Sigmoid colon (tissue), 6 donors: ENCODE measurements at regions not wholly inside any gene's neighbourhood (a gene's known extent, or its start where the extent isn't known, plus 50 kb on each side); places are given as distances from the start of the nearest gene placed in this dataset.

Experiments used
- DNase-seq: peaks from one replicate; pipeline ENCODE4 v3.0.0-alpha.2; 2019
- H3K27ac ChIP-seq, 4 donors: fragments of 200-600 bp; sonication (generic); one replicate each; pipeline ENCODE4 v1.5.1; 2016 to 2019; ENCODE audit warnings: mild to moderate bottlenecking in 1 of 4
- H3K27me3 ChIP-seq, 3 donors: fragments of 200-600 bp; sonication (generic); one replicate each; pipeline ENCODE4 v1.5.1; 2019; ENCODE audit warnings: mild to moderate bottlenecking in 1 of 3
- H3K36me3 ChIP-seq, 4 donors: fragments of 200-600 bp; sonication (generic); one replicate each; pipeline ENCODE4 v1.5.1; 2016 to 2019
- H3K4me1 ChIP-seq, 4 donors: fragments of 200-600 bp; sonication (generic); one replicate each; pipeline ENCODE4 v1.5.1; 2017 to 2019
- H3K4me3 ChIP-seq, 4 donors: fragments of 200-600 bp; sonication (generic); one replicate each; pipeline ENCODE4 v1.5.1; 2017 to 2019; ENCODE audit warnings: mild to moderate bottlenecking in 2 of 4, moderate library complexity in 1 of 4
- H3K9me3 ChIP-seq, 4 donors: fragments of 200-600 bp in 3 of 4; sonication (generic) in 3 of 4; one replicate each; pipeline versions ENCODE4 v1.5.1 to v1.6.1; 2013 to 2019
- CTCF ChIP-seq, 4 experiments: fragments of 450-650 bp in 3 of 4; fragments of 200-600 bp in 1 of 4; IDR thresholded peaks; one replicate each; pipeline ENCODE4 v1.5.1; 2016 to 2019; ENCODE audit warnings: antibody characterized with exemption in 4 of 4, mild to moderate bottlenecking in 3 of 4, moderate library complexity in 2 of 4
- EP300 ChIP-seq, 4 donors: sonication (generic); formaldehyde crosslinking; IDR thresholded peaks; one replicate each; pipeline ENCODE4 v1.6.1; 2017; ENCODE audit warnings: antibody characterized with exemption in 4 of 4
- POLR2A ChIP-seq, 2 donors: fragments of 450-650 bp; IDR thresholded peaks; one replicate each; pipeline ENCODE4 v1.6.1; 2016; ENCODE audit warnings: antibody characterized with exemption in 2 of 2, mild to moderate bottlenecking in 2 of 2, moderate library complexity in 2 of 2
- POLR2AphosphoS5 ChIP-seq, 4 donors: sonication (generic); formaldehyde crosslinking; IDR thresholded peaks; one replicate each; pipeline ENCODE4 v1.6.1; 2017; ENCODE audit warnings: antibody characterized with exemption in 4 of 4
- WGBS, 2 donors: extraction: QIAGEN DNeasy Blood & Tissue Kit; methylation state at CpG; one replicate each; pipeline ENCODE4 v1.1.7; 2013; 5-methylcytosine and 5-hydroxymethylcytosine counted together
- intact Hi-C: fragments of 100-400 bp; cut with DNase I; formaldehyde crosslinking; loops from one replicate; pipeline ENCODE4 v1.15.1; 2023
- donor health status: healthy with polysubstance abuse.
- donor health status: healthy.

- intact Hi-C loops = no loop called here
- H3K36me3 ChIP-seq = no peaks in the 10 kb centered on the region
- TF ChIP-seq EP300 (IDR thresholded peaks at IDR 0.05) = no peak
- TF ChIP-seq POLR2AphosphoS5 (IDR thresholded peaks at IDR 0.05) = no peak
- TF ChIP-seq CTCF (IDR thresholded peaks at IDR 0.05) = no peak
- no peak for TF ChIP-seq POLR2A (IDR thresholded peaks at IDR 0.05)
- H3K27me3 ChIP-seq = no peaks in the 10 kb centered on the region
- no peak overlapping the region for H3K4me3 ChIP-seq
- no peaks in the 10 kb centered on the region for H3K4me1 ChIP-seq
- WGBS, 2 donors = 74 to 85% methylated on average over 2 of the region's 2 CpGs
- H3K9me3 ChIP-seq = no peaks in the 10 kb centered on the region
- no peak for DNase-seq
- H3K27ac ChIP-seq = no peak overlapping the region
Observed at GRCh38 chr2:154556146-154556545, 142.3 kb upstream of the KCNJ3 start.

- no peaks in the 10 kb centered on the region for H3K9me3 ChIP-seq
- H3K27me3 ChIP-seq = no peaks in the 10 kb centered on the region
- H3K4me1 ChIP-seq = no peaks in the 10 kb centered on the region
- no peak overlapping the region for H3K4me3 ChIP-seq
- H3K36me3 ChIP-seq = no peaks in the 10 kb centered on the region
- DNase-seq = no peak
- no peak overlapping the region for H3K27ac ChIP-seq
- intact Hi-C loops = no loop called here
- TF ChIP-seq CTCF (IDR thresholded peaks at IDR 0.05) = no peak
- TF ChIP-seq POLR2AphosphoS5 (IDR thresholded peaks at IDR 0.05) = no peak
- no peak for TF ChIP-seq POLR2A (IDR thresholded peaks at IDR 0.05)
- TF ChIP-seq EP300 (IDR thresholded peaks at IDR 0.05) = no peak
- 76 to 88% methylated on average over 1 of the region's 1 CpG for WGBS, 2 donors
Observed at GRCh38 chr2:154556607-154557006, 141.9 kb upstream of the KCNJ3 start.

- H3K4me3 ChIP-seq = no peak overlapping the region
- intact Hi-C loops = no loop called here
- no peak overlapping the region for H3K27ac ChIP-seq
- H3K9me3 ChIP-seq = no peaks in the 10 kb centered on the region
- WGBS, 2 donors = 72 to 74% methylated on average over 2 of the region's 2 CpGs
- no peaks in the 10 kb centered on the region for H3K4me1 ChIP-seq
- H3K36me3 ChIP-seq = no peaks in the 10 kb centered on the region
- no peaks in the 10 kb centered on the region for H3K27me3 ChIP-seq
- TF ChIP-seq CTCF (IDR thresholded peaks at IDR 0.05) (no peak), POLR2A (IDR thresholded peaks at IDR 0.05) (no peak), POLR2AphosphoS5 (IDR thresholded peaks at IDR 0.05) (no peak), EP300 (IDR thresholded peaks at IDR 0.05) (no peak)
- no peak for DNase-seq
Observed at GRCh38 chr2:154557906-154558305, 140.6 kb upstream of the KCNJ3 start.

- intact Hi-C loops = no loop called here
- TF ChIP-seq CTCF (IDR thresholded peaks at IDR 0.05) = no peak
- TF ChIP-seq POLR2AphosphoS5 (IDR thresholded peaks at IDR 0.05) = no peak
- no peak for TF ChIP-seq EP300 (IDR thresholded peaks at IDR 0.05)
- no peak for TF ChIP-seq POLR2A (IDR thresholded peaks at IDR 0.05)
- DNase-seq = no peak
- H3K27me3 ChIP-seq = no peaks in the 10 kb centered on the region
- H3K4me3 ChIP-seq = no peak overlapping the region
- H3K4me1 ChIP-seq = no peaks in the 10 kb centered on the region
- no peak overlapping the region for H3K27ac ChIP-seq
- no peaks in the 10 kb centered on the region for H3K36me3 ChIP-seq
- WGBS, 2 donors = 86 to 92% methylated on average over 2 of the region's 2 CpGs
- peaks cover 0 to 4% (median 0%) of the 10 kb centered on the region in 4 donors for H3K9me3 ChIP-seq
Observed at GRCh38 chr2:154565433-154565832, 133.1 kb upstream of the KCNJ3 start.

- intact Hi-C loops = no loop called here
- H3K27me3 ChIP-seq = no peaks in the 10 kb centered on the region
- H3K4me3 ChIP-seq = no peak overlapping the region
- 17 to 38% methylated on average over 1 of the region's 1 CpG for WGBS, 2 donors
- no peaks in the 10 kb centered on the region for H3K36me3 ChIP-seq
- no peaks in the 10 kb centered on the region for H3K4me1 ChIP-seq
- no peak for DNase-seq
- TF ChIP-seq EP300 (IDR thresholded peaks at IDR 0.05) = no peak
- no peak for TF ChIP-seq POLR2A (IDR thresholded peaks at IDR 0.05)
- TF ChIP-seq CTCF (IDR thresholded peaks at IDR 0.05) = no peak
- no peak for TF ChIP-seq POLR2AphosphoS5 (IDR thresholded peaks at IDR 0.05)
- no peak overlapping the region for H3K27ac ChIP-seq
- peaks cover 0 to 4% (median 0%) of the 10 kb centered on the region in 4 donors for H3K9me3 ChIP-seq
Observed at GRCh38 chr2:154568413-154568812, 130.1 kb upstream of the KCNJ3 start.
